ENCODE measurements at regions not wholly inside any gene's neighbourhood (a gene's known extent, or its start where the extent isn't known, plus 50 kb on each side); places are given as distances from the start of the nearest gene placed in this dataset.

DNA sequence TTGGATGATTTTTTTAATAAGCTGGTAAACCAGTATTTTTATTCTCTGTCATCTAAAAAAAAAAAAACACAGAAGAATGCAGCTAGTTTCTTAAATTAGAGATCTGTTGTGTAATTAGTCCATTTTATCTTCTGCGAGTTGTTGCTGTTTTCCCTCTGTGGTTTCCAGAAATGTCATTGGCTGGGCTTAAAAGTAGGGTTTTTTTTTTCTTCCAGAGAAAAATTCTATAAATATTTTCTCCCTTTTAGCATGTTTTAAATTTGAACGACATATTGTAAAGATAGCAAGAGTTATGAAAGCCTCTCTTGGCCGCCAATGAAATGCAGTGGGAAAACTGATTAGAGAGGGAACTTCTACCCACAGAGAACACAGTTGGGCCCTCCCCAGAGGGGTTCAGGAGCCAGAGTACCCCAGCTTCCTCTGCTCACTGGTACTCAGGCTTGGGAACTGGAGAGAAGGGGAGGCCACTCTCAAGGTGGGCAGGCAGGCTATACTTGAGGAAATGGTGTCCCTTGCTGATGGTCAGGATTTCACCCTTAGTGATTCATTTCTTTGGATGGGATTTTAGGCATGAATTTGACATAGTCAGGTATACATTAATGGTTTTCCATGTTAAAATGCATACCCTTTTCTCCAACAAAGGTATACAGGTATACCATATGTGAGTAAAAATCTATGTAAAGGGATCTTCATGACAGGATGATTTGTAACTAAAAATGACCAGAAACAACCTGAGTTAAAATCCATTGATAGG is 166.1 kb downstream of the BCOR start:
- no peak for TF ChIP-seq EP300 (IDR thresholded peaks at IDR 0.05; ENCODE audit: borderline replicate concordance)
- TF ChIP-seq FOXM1 (IDR thresholded peaks at IDR 0.05; ENCODE audit: borderline replicate concordance, low read depth): no peak
- no peak for TF ChIP-seq YY1 (IDR thresholded peaks at IDR 0.05; ENCODE audit: low read depth)
- no peak for TF ChIP-seq CEBPB (IDR thresholded peaks at IDR 0.05)
- no peak for TF ChIP-seq RAD21 (IDR thresholded peaks at IDR 0.05; ENCODE audit: low read depth)
- TF ChIP-seq, protein P1, sequence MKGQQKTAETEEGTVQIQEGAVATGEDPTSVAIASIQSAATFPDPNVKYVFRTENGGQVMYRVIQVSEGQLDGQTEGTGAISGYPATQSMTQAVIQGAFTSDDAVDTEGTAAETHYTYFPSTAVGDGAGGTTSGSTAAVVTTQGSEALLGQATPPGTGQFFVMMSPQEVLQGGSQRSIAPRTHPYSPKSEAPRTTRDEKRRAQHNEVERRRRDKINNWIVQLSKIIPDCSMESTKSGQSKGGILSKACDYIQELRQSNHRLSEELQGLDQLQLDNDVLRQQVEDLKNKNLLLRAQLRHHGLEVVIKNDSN (IDR thresholded peaks at IDR 0.05): no peak
- TF ChIP-seq, protein P2, sequence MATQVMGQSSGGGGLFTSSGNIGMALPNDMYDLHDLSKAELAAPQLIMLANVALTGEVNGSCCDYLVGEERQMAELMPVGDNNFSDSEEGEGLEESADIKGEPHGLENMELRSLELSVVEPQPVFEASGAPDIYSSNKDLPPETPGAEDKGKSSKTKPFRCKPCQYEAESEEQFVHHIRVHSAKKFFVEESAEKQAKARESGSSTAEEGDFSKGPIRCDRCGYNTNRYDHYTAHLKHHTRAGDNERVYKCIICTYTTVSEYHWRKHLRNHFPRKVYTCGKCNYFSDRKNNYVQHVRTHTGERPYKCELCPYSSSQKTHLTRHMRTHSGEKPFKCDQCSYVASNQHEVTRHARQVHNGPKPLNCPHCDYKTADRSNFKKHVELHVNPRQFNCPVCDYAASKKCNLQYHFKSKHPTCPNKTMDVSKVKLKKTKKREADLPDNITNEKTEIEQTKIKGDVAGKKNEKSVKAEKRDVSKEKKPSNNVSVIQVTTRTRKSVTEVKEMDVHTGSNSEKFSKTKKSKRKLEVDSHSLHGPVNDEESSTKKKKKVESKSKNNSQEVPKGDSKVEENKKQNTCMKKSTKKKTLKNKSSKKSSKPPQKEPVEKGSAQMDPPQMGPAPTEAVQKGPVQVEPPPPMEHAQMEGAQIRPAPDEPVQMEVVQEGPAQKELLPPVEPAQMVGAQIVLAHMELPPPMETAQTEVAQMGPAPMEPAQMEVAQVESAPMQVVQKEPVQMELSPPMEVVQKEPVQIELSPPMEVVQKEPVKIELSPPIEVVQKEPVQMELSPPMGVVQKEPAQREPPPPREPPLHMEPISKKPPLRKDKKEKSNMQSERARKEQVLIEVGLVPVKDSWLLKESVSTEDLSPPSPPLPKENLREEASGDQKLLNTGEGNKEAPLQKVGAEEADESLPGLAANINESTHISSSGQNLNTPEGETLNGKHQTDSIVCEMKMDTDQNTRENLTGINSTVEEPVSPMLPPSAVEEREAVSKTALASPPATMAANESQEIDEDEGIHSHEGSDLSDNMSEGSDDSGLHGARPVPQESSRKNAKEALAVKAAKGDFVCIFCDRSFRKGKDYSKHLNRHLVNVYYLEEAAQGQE (IDR thresholded peaks at IDR 0.05; ENCODE audit: low read depth): no peak
- no peak for TF ChIP-seq EGR1 (IDR thresholded peaks at IDR 0.05)
- TF ChIP-seq TAF1 (IDR thresholded peaks at IDR 0.05; ENCODE audit: low read depth): no peak
- TF ChIP-seq MAX (IDR thresholded peaks at IDR 0.05): no peak

Data from Ishikawa (cell line).